Type B pancreatic cell (in vitro differentiated cells): ENCODE measurements at regions not wholly inside any gene's neighbourhood (a gene's known extent, or its start where the extent isn't known, plus 50 kb on each side); places are given as distances from the start of the nearest gene placed in this dataset.

Experiments
- DNase-seq: peaks from one replicate; pipeline ENCODE4 v3.0.0; 2021; ENCODE audit warnings: mixed read lengths; ENCODE audit not compliant: unreplicated experiment; ENCODE audit errors: extremely low spot score
- H3K27ac Mint-ChIP-seq: 2 replicates; pipeline ENCODE4 v1.8.0; 2021; ENCODE audit warnings: mild to moderate bottlenecking, mixed read lengths
- H3K27me3 Mint-ChIP-seq: 2 replicates; pipeline ENCODE4 v1.8.0; 2021; ENCODE audit warnings: mixed read lengths
- H3K36me3 Mint-ChIP-seq: 2 replicates; pipeline ENCODE4 v1.8.0; 2021; ENCODE audit warnings: mixed read lengths
- H3K4me1 Mint-ChIP-seq: one replicate; pipeline ENCODE4 v1.8.0; 2021; ENCODE audit warnings: mixed read lengths; ENCODE audit not compliant: unreplicated experiment
- H3K4me3 Mint-ChIP-seq: 2 replicates; pipeline ENCODE4 v1.8.0; 2021; ENCODE audit warnings: mild to moderate bottlenecking, mixed read lengths
- H3K9me3 Mint-ChIP-seq: 2 replicates; pipeline ENCODE4 v1.8.0; 2021; ENCODE audit warnings: mixed read lengths
- CTCF ChIP-seq: fragments of 200-600 bp; sonication (generic); conservative IDR thresholded peaks from 2 replicates; pipeline ENCODE4 v1.5.0; 2021; ENCODE audit warnings: antibody characterized with exemption, mild to moderate bottlenecking

- H3K36me3 Mint-ChIP-seq, result no peaks in the 10 kb centered on the region
- DNase-seq, result no peak
- H3K27ac Mint-ChIP-seq, result no peak overlapping the region
- no peaks in the 10 kb centered on the region for H3K27me3 Mint-ChIP-seq
- H3K4me3 Mint-ChIP-seq, result no peak overlapping the region
- H3K9me3 Mint-ChIP-seq, result peaks cover 3% of the 10 kb centered on the region
- no peak for TF ChIP-seq CTCF
- no peaks in the 10 kb centered on the region for H3K4me1 Mint-ChIP-seq
Measured at GRCh38 chr7:36003343-36003742, 149.7 kb upstream of the EEPD1 start.

- no peak for TF ChIP-seq CTCF
- DNase-seq, result no peak
- H3K4me3 Mint-ChIP-seq, result no peak overlapping the region
- no peaks in the 10 kb centered on the region for H3K4me1 Mint-ChIP-seq
- no peak overlapping the region for H3K27ac Mint-ChIP-seq
- no peaks in the 10 kb centered on the region for H3K27me3 Mint-ChIP-seq
- peaks cover 3% of the 10 kb centered on the region for H3K9me3 Mint-ChIP-seq
- H3K36me3 Mint-ChIP-seq, result no peaks in the 10 kb centered on the region
Measured at GRCh38 chr7:36005293-36005692, 147.8 kb upstream of the EEPD1 start.

GRCh38 chr7:36005876-36006275, 147.2 kb upstream of the EEPD1 start:
- no peak overlapping the region for H3K27ac Mint-ChIP-seq
- no peak overlapping the region for H3K4me3 Mint-ChIP-seq
- no peaks in the 10 kb centered on the region for H3K27me3 Mint-ChIP-seq
- no peaks in the 10 kb centered on the region for H3K4me1 Mint-ChIP-seq
- no peak for TF ChIP-seq CTCF
- DNase-seq, result no peak
- H3K9me3 Mint-ChIP-seq, result peaks cover under 1% of the 10 kb centered on the region
- H3K36me3 Mint-ChIP-seq, result no peaks in the 10 kb centered on the region

- Mint-ChIP-seq H3K27me3 (no peaks in the 10 kb centered on the region), H3K36me3 (no peaks in the 10 kb centered on the region), H3K27ac (no peak overlapping the region), H3K4me3 (no peak overlapping the region), H3K9me3 (no peaks in the 10 kb centered on the region), H3K4me1 (no peaks in the 10 kb centered on the region)
- DNase-seq, result no peak
- TF ChIP-seq CTCF, result no peak
Measured at GRCh38 chr7:36006636-36007229, 146.3 kb upstream of the EEPD1 start.

- DNase-seq, result no peak
- no peak for TF ChIP-seq CTCF
- Mint-ChIP-seq H3K36me3 (no peaks in the 10 kb centered on the region), H3K9me3 (peaks cover 6% of the 10 kb centered on the region), H3K4me3 (no peak overlapping the region), H3K27ac (no peak overlapping the region), H3K4me1 (no peaks in the 10 kb centered on the region), H3K27me3 (no peaks in the 10 kb centered on the region)
Measured at GRCh38 chr7:36010656-36011587, 142.1 kb upstream of the EEPD1 start.
